Activated CD8-positive, alpha-beta T cell treated with anti-CD3 and anti-CD28 coated beads for 36 hours (primary cell): ENCODE measurements at regions not wholly inside any gene's neighbourhood (a gene's known extent, or its start where the extent isn't known, plus 50 kb on each side); places are given as distances from the start of the nearest gene placed in this dataset.

ENCODE experiments used
- ATAC-seq: fragments of 200-7000 bp; cut with Tn5 transposase; one replicate; pipeline ENCODE4 v1.10.0; 2021; ENCODE audit warnings: mild to moderate bottlenecking, moderate library complexity
- CTCF ChIA-PET: fragments of 350-600 bp; sonication (Branson Sonifier 250); formaldehyde crosslinking; loops from one replicate; lab custom pipeline; 2021; ENCODE audit warnings: antibody characterized with exemption; lab: Charles Lee
- POLR2A ChIA-PET: fragments of 350-600 bp; sonication (Branson Sonifier 250); formaldehyde crosslinking; loops from one replicate; lab custom pipeline; 2021; ENCODE audit warnings: antibody characterized with exemption; lab: Charles Lee
- DNase-seq: peaks from one replicate; pipeline ENCODE4 v3.0.0-alpha.2; 2020
- H3K27ac Mint-ChIP-seq: one replicate; pipeline ENCODE4 v1.8.0; 2021; ENCODE audit warnings: mild to moderate bottlenecking, mixed read lengths
- H3K27me3 Mint-ChIP-seq: one replicate; pipeline ENCODE4 v1.8.0; 2021; ENCODE audit warnings: mixed read lengths
- H3K36me3 Mint-ChIP-seq: one replicate; pipeline ENCODE4 v1.8.0; 2021; ENCODE audit warnings: low read depth, mixed read lengths
- H3K4me1 Mint-ChIP-seq: one replicate; pipeline ENCODE4 v1.8.0; 2021; ENCODE audit warnings: low read depth, mixed read lengths
- H3K4me3 Mint-ChIP-seq: one replicate; pipeline ENCODE4 v1.8.0; 2021; ENCODE audit warnings: mild to moderate bottlenecking, moderate library complexity, mixed read lengths
- H3K9me3 Mint-ChIP-seq: one replicate; pipeline ENCODE4 v1.8.0; 2021; ENCODE audit warnings: mixed read lengths
- intact Hi-C: fragments of 100-400 bp; cut with micrococcal nuclease; formaldehyde crosslinking; loops from one replicate; pipeline ENCODE4 v1.10.0; 2022
- TF ChIP-seq, protein P1 (sequence below): fragments of 200-600 bp; IDR thresholded peaks from one replicate; pipeline ENCODE4 v1.8.0; 2022; ENCODE audit warnings: antibody characterized with exemption, mild to moderate bottlenecking

DNA sequence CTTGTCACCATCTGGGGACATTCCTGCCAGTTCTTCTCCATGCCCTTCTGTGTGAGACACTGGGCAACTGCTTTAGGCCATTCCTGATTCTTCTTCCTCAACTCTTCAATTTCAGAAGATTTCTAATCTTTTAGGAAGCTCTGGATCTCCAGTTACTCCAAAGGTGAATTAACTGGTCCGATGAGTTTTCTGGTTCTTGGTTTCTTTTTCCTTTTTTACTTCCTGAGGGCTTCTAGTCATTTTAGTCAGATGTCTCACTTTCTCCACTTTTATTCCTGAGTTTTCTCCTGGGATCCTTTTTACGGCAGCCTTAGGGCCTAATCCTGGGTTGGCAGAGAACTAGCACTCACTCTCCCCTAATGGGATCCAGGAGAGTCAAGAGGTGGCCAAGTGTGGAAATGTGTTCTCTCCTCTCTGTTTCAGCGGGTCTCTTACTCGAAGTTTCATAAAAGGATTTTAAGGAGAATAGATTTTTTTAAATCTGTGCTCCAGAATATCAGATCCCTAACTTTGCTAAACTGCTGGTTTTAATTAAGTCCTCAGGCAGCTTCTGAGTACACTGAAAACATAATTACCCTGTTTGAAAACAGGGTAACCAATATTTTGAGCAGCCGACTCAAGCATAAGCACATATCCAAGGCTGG is 107.6 kb downstream of the RMI2 start:
- H3K4me3 Mint-ChIP-seq = no peak overlapping the region

DNA sequence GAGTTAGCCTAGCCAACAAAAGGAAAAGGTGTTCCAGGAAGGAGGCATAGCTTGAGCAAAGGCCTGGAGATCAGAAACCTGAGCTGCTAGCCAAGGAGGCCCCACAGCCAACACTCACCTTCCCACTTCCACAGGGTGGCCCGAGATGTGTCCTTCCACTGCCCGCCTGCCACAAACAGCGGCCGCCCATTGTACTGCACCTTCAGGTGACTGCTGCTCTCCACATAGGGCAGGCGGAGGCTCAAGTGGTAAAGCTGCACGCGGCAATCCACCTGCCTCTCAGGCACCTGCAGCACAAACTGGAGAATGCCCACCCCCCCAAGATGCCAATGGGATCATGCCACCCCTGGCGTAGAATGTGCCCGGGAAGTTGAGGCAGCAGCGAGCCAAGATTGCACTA is 111.5 kb downstream of the RMI2 start:
- Mint-ChIP-seq H3K27me3 (no peaks in the 10 kb centered on the region), H3K9me3 (no peaks in the 10 kb centered on the region), H3K4me3 (no peak overlapping the region), H3K4me1 (no peaks in the 10 kb centered on the region), H3K36me3 (no peaks in the 10 kb centered on the region), H3K27ac (no peak overlapping the region)
- DNase-seq (no peak), ATAC-seq (no peak)
- TF ChIP-seq, protein P1, sequence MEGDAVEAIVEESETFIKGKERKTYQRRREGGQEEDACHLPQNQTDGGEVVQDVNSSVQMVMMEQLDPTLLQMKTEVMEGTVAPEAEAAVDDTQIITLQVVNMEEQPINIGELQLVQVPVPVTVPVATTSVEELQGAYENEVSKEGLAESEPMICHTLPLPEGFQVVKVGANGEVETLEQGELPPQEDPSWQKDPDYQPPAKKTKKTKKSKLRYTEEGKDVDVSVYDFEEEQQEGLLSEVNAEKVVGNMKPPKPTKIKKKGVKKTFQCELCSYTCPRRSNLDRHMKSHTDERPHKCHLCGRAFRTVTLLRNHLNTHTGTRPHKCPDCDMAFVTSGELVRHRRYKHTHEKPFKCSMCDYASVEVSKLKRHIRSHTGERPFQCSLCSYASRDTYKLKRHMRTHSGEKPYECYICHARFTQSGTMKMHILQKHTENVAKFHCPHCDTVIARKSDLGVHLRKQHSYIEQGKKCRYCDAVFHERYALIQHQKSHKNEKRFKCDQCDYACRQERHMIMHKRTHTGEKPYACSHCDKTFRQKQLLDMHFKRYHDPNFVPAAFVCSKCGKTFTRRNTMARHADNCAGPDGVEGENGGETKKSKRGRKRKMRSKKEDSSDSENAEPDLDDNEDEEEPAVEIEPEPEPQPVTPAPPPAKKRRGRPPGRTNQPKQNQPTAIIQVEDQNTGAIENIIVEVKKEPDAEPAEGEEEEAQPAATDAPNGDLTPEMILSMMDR = no peak
- CTCF ChIA-PET = no interaction called here
- intact Hi-C loops = no loop called here
- POLR2A ChIA-PET = no interaction called here

More for the DNA sequence above, 107.6 kb downstream of the RMI2 start:
- Mint-ChIP-seq H3K27me3 (no peaks in the 10 kb centered on the region), H3K36me3 (no peaks in the 10 kb centered on the region), H3K9me3 (no peaks in the 10 kb centered on the region), H3K27ac (no peak overlapping the region), H3K4me1 (no peaks in the 10 kb centered on the region)
- ChIA-PET POLR2A (interaction anchor here (0.7 kb wide), 1 partner anchor 185 kb away, joined by 3 read pairs; no protein-coding TSS in a partner anchor), CTCF (no interaction called here)
- intact Hi-C loops = no loop called here
- TF ChIP-seq, protein P1 = no peak
- ATAC-seq (no peak), DNase-seq (no peak)

DNA sequence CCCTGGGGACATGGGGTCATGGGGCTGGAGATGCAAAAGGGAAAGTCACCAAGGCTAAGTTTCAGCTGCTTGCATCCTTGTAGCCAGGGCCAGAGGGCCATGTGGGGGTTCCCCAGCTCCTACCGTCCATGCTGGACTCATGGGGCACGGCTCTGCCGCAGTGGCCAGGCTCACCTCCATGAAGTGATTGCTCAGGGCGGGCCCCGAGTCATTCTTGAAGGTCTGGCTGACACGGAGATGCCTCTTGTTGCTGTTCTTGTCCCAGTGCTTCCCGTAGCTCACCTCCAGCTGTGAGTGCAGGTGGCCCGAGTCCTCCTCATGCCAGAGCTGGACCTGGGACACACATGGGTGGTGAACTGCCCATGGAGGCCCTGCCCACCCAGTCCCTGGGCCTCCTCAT is 114.5 kb downstream of the RMI2 start:
- no peaks in the 10 kb centered on the region for H3K9me3 Mint-ChIP-seq
- POLR2A ChIA-PET = no interaction called here
- H3K36me3 Mint-ChIP-seq = no peaks in the 10 kb centered on the region
- intact Hi-C loops = no loop called here
- no peak overlapping the region for H3K4me3 Mint-ChIP-seq
- TF ChIP-seq, protein P1 = no peak
- no peaks in the 10 kb centered on the region for H3K27me3 Mint-ChIP-seq
- no peaks in the 10 kb centered on the region for H3K4me1 Mint-ChIP-seq
- CTCF ChIA-PET = interaction anchor here (0.9 kb wide), 1 partner anchor 72 kb away, joined by 5 read pairs; no protein-coding TSS in a partner anchor
- DNase-seq (no peak), ATAC-seq (no peak)
- no peak overlapping the region for H3K27ac Mint-ChIP-seq

DNA sequence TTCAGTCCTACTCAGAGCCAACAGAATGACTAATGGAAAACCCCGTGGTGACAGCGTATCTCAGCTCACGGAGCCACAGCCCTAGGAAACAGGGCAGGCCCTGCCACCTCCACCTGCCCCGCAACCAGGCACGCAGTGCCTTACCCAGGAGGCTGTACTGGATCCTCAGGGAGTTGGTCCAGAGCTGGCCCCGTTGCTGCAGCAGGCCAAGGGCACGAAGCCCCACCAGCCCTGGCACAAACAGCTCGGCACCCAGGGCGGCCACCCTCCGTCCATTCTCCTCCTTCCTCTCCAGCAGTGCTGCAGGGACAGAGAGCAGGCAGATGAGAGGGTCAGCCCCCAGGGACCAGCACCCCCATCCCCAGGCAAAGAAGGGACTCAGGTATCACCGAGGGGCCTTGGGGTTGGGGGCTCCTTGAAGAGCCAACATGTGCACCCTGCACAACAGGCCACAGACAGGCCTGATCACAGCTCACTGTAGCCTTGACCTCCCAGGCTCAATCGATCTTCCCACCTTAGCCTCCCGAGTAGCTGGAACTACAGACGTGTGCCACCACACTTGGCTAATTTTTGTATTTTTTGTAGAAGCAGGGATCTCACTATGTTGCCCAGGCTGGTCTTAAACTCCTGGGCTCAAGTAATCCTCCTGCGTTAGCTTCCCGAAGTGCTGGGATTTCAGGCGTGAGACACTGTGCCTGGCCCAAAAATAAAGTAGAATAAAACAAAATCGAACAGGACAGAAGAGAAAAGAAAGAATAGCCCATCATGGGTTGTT is 115.7 kb downstream of the RMI2 start:
- H3K36me3 Mint-ChIP-seq = no peaks in the 10 kb centered on the region
- no peaks in the 10 kb centered on the region for H3K27me3 Mint-ChIP-seq
- ATAC-seq = no peak
- H3K27ac Mint-ChIP-seq = no peak overlapping the region
- ChIA-PET POLR2A (no interaction called here), CTCF (no interaction called here)
- TF ChIP-seq, protein P1 = no peak
- no peak for DNase-seq
- no peaks in the 10 kb centered on the region for H3K4me1 Mint-ChIP-seq
- H3K9me3 Mint-ChIP-seq = no peaks in the 10 kb centered on the region
- no peak overlapping the region for H3K4me3 Mint-ChIP-seq
- intact Hi-C loops = no loop called here

DNA sequence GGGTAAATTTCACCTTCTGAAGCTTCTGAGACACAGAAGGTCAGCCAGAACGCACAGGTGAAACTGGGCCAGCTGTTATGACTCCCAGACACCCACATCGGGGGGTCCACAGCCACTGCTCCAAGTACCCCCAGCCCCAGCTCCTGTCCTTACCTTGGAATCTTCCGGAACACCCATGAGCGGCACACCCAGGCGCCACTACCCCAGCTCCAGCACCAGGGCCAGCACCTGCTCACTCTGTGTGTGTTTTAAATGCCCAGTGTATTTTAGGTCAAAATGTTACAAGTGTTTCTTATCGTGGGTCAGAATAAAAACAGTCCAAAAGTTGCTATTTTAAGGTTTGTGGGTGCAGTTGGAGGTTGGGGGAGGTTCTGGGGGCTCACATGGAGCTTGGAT is 116.3 kb downstream of the RMI2 start:
- H3K27ac Mint-ChIP-seq = no peak overlapping the region
- ATAC-seq = no peak

More for the DNA sequence above, 116.3 kb downstream of the RMI2 start:
- CTCF ChIA-PET = no interaction called here
- Mint-ChIP-seq H3K4me1 (no peaks in the 10 kb centered on the region), H3K27me3 (no peaks in the 10 kb centered on the region), H3K4me3 (no peak overlapping the region), H3K9me3 (no peaks in the 10 kb centered on the region), H3K36me3 (no peaks in the 10 kb centered on the region)
- DNase-seq = no peak
- POLR2A ChIA-PET = no interaction called here
- intact Hi-C loops = no loop called here
- TF ChIP-seq, protein P1 = no peak
